GM21619 (cell line): ENCODE measurements at regions not wholly inside any gene's neighbourhood (a gene's known extent, or its start where the extent isn't known, plus 50 kb on each side); places are given as distances from the start of the nearest gene placed in this dataset.

ENCODE experiments used
- ATAC-seq: cut with Tn5 transposase; IDR thresholded peaks from one replicate; pipeline ENCODE4 v1.9.1; 2021; ENCODE audit not compliant: unreplicated experiment

GRCh38 chr16:86681031-86681756 is 102.8 kb downstream of the FOXL1 start:
- ATAC-seq = no peak

- no peak for ATAC-seq
These were observed 103.4 kb downstream of the FOXL1 start for GRCh38 chr16:86681757-86682106.

GRCh38 chr16:86682219-86682904 is 104.0 kb downstream of the FOXL1 start:
- ATAC-seq = no peak

- no peak for ATAC-seq
These were observed 105.3 kb downstream of the FOXL1 start for GRCh38 chr16:86683441-86684194.

GRCh38 chr16:86685076-86685475 is 106.7 kb downstream of the FOXL1 start:
- no peak for ATAC-seq

GRCh38 chr16:86690970-86691369 is 112.6 kb downstream of the FOXL1 start:
- ATAC-seq = no peak

GRCh38 chr16:86692426-86692825 is 114.1 kb downstream of the FOXL1 start:
- ATAC-seq = no peak

GRCh38 chr16:86693033-86693432 is 114.7 kb downstream of the FOXL1 start:
- no peak for ATAC-seq

GRCh38 chr16:86697715-86698114 is 119.4 kb downstream of the FOXL1 start:
- ATAC-seq = no peak

- no peak for ATAC-seq
These were observed 121.9 kb downstream of the FOXL1 start for GRCh38 chr16:86700046-86700945.

GRCh38 chr16:86701286-86701975 is 123.1 kb downstream of the FOXL1 start:
- no peak for ATAC-seq

GRCh38 chr16:86702824-86703588 is 124.7 kb downstream of the FOXL1 start:
- no peak for ATAC-seq

- no peak for ATAC-seq
These were observed 126.2 kb downstream of the FOXL1 start for GRCh38 chr16:86704516-86704915.

- ATAC-seq = no peak
These were observed 128.4 kb downstream of the FOXL1 start for GRCh38 chr16:86706726-86707125.

GRCh38 chr16:86707171-86707570 is 128.8 kb downstream of the FOXL1 start:
- no peak for ATAC-seq

- no peak for ATAC-seq
These were observed 129.2 kb downstream of the FOXL1 start for GRCh38 chr16:86707581-86707980.

- no peak for ATAC-seq
These were observed 130.1 kb downstream of the FOXL1 start for GRCh38 chr16:86708431-86708830.

- no peak for ATAC-seq
These were observed 130.8 kb downstream of the FOXL1 start for GRCh38 chr16:86709103-86709502.

GRCh38 chr16:86709902-86710601 is 131.7 kb downstream of the FOXL1 start:
- ATAC-seq = no peak
